ENCODE measurements at regions not wholly inside any gene's neighbourhood (a gene's known extent, or its start where the extent isn't known, plus 50 kb on each side); places are given as distances from the start of the nearest gene placed in this dataset.

DNA sequence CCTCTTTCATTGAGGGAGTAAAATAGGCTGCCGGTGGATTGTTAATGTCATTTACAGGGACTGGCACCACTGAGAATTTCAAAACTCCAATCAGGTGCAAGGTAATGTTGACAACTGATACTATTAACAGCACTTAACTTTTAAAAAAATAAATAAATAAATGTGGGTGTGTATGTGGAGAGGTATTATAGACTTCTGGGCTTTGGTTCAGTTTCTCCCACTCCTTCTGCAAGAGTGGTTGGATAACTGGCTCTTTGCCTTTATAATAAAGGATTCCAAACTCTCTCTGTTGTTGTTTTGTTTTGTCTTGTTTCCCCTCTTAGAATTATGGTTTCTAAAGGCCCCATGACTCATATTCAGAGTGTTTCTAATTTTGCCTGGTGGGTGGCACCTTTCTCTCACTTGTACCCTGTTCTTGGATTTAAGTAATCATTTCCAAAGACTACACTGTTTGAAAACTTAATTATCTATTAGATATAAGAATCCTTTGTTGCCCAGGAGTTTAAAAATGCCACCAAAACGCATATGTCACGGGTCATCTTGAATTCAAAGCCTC is 151.6 kb upstream of the ARID2 start:
- TF ChIP-seq, protein P1, sequence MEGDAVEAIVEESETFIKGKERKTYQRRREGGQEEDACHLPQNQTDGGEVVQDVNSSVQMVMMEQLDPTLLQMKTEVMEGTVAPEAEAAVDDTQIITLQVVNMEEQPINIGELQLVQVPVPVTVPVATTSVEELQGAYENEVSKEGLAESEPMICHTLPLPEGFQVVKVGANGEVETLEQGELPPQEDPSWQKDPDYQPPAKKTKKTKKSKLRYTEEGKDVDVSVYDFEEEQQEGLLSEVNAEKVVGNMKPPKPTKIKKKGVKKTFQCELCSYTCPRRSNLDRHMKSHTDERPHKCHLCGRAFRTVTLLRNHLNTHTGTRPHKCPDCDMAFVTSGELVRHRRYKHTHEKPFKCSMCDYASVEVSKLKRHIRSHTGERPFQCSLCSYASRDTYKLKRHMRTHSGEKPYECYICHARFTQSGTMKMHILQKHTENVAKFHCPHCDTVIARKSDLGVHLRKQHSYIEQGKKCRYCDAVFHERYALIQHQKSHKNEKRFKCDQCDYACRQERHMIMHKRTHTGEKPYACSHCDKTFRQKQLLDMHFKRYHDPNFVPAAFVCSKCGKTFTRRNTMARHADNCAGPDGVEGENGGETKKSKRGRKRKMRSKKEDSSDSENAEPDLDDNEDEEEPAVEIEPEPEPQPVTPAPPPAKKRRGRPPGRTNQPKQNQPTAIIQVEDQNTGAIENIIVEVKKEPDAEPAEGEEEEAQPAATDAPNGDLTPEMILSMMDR (IDR thresholded peaks at IDR 0.05 in 4 of 5, conservative IDR thresholded peaks at IDR 0.05 in 1 of 5) = no peak
- no peak for TF ChIP-seq POLR2A (IDR thresholded peaks at IDR 0.05)
- H3K27me3 ChIP-seq = no peaks in the 10 kb centered on the region
- no peak for DNase-seq
- intact Hi-C loops (cut with DNase I; ENCODE audit: low total_unique reads) = no loop called here
- H3K4me1 ChIP-seq = no peaks in the 10 kb centered on the region
- ATAC-seq = no peak
- H3K36me3 ChIP-seq = no peaks in the 10 kb centered on the region
- H3K27ac ChIP-seq = no peak overlapping the region
- H3K4me3 ChIP-seq = no peak overlapping the region
- in situ Hi-C loops (cut with MboI; ENCODE audit: low sequenced_read_pairs in 4 of 4) = no loop called here
- no peaks in the 10 kb centered on the region for H3K9me3 ChIP-seq

DNA sequence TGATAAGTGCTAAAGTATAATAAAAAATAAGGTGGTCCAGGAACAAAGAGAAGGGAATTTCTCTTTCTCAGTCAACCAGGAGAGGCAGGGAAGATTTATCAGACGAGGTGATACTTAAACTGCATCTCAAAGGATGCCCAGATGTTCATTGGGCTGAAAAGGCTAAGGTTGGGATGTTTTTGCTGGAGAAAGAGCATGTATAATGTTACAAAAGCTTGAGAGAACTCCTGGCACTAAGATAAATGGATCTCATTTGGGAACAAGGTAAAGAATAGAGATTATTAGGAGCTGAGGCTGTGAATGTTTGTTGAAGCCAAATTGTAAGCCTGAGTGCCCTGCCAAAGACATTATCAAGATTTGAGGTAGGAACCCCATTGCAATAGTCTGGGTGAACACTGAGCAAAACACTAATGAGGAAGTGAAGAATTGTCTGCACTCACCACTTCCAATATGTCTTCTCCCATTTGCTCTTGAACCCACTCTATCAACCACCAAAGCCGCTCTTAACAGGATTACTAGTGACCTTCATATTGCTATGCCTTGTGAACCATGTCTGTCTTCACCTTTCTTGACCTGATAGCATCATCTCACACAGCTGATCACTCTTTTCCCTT is 149.0 kb upstream of the ARID2 start:
- no peak for ATAC-seq
- in situ Hi-C loops (cut with MboI; ENCODE audit: low sequenced_read_pairs in 4 of 4) (no loop called here), intact Hi-C loops (cut with DNase I; ENCODE audit: low total_unique reads) (no loop called here)
- Histone ChIP-seq H3K27ac (no peak overlapping the region), H3K27me3 (no peaks in the 10 kb centered on the region), H3K36me3 (no peaks in the 10 kb centered on the region), H3K4me1 (no peaks in the 10 kb centered on the region), H3K4me3 (no peak overlapping the region), H3K9me3 (no peaks in the 10 kb centered on the region)
- no peak for DNase-seq
- no peak for TF ChIP-seq POLR2A (IDR thresholded peaks at IDR 0.05)
- TF ChIP-seq, protein P1 (IDR thresholded peaks at IDR 0.05 in 4 of 5, conservative IDR thresholded peaks at IDR 0.05 in 1 of 5) = no peak

DNA sequence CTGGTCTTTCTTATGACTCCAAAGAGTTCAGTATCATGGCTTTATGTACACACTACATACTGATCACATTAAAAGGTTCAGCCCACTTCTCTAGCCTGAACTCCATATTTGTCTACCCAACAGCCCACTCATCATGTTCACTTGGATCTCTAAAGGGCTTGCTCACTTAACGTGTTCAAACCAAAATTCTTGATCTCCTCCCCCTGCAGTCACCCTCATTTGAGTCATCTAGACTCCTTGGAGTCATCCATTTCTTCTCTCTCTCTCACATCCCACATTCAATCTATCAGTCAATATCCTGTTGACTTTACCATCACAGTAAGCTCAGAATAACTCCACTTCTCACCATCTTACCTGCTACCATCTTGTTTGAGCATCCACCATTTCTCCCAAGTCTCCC is 148.4 kb upstream of the ARID2 start:
- DNase-seq (no peak), ATAC-seq (no peak)
- H3K4me1 ChIP-seq = no peaks in the 10 kb centered on the region
- in situ Hi-C loops (cut with MboI; ENCODE audit: low sequenced_read_pairs in 4 of 4) = no loop called here
- H3K9me3 ChIP-seq = no peaks in the 10 kb centered on the region
- no peak for TF ChIP-seq POLR2A (IDR thresholded peaks at IDR 0.05)
- TF ChIP-seq, protein P1 (IDR thresholded peaks at IDR 0.05 in 4 of 5, conservative IDR thresholded peaks at IDR 0.05 in 1 of 5) = no peak
- intact Hi-C loops (cut with DNase I; ENCODE audit: low total_unique reads) = no loop called here
- no peaks in the 10 kb centered on the region for H3K27me3 ChIP-seq
- H3K27ac ChIP-seq = no peak overlapping the region
- no peaks in the 10 kb centered on the region for H3K36me3 ChIP-seq
- H3K4me3 ChIP-seq = no peak overlapping the region

DNA sequence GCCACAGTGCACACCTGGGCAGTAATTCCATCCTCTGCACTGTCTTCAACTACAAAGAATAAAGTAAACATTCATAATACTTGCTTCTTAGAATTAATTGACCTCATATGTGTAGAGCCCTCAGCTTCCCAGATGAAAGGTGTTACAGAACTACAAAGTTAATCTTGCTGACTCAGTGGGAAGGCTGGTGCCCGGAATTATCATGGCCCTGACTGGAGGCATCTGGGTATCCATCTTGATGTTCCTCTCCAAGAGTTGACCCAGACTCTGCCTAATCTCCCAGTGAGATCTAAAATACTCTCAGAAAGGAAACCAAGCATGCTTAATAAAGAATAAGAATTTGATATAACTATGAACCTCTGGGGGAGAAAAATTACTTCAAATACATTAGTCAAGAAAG is 147.0 kb upstream of the ARID2 start:
- H3K36me3 ChIP-seq = no peaks in the 10 kb centered on the region
- no peak for ATAC-seq
- in situ Hi-C loops (cut with MboI; ENCODE audit: low sequenced_read_pairs in 4 of 4) = no loop called here

More for the DNA sequence above, 147.0 kb upstream of the ARID2 start:
- DNase-seq = no peak
- no peaks in the 10 kb centered on the region for H3K9me3 ChIP-seq
- H3K4me3 ChIP-seq = no peak overlapping the region
- H3K4me1 ChIP-seq = no peaks in the 10 kb centered on the region
- no peaks in the 10 kb centered on the region for H3K27me3 ChIP-seq
- H3K27ac ChIP-seq = no peak overlapping the region
- no peak for TF ChIP-seq POLR2A (IDR thresholded peaks at IDR 0.05)
- TF ChIP-seq, protein P1 (IDR thresholded peaks at IDR 0.05 in 4 of 5, conservative IDR thresholded peaks at IDR 0.05 in 1 of 5) = no peak
- intact Hi-C loops (cut with DNase I; ENCODE audit: low total_unique reads) = no loop called here
